ENCODE measurements at regions not wholly inside any gene's neighbourhood (a gene's known extent, or its start where the extent isn't known, plus 50 kb on each side); places are given as distances from the start of the nearest gene placed in this dataset.
"Not testable (repeated sequence)": the region's sequence is repeated elsewhere in the genome, so short reads cannot be mapped to it uniquely, and the experiment has no call there.

GRCh38 chr2:160735696-160736095 lies 242.1 kb upstream of the RBMS1 start:
- no peak for DNase-seq

- DNase-seq = no peak
Measured at GRCh38 chr2:160736148-160737028, 242.8 kb upstream of the RBMS1 start.

GRCh38 chr2:160737247-160737646 lies 243.6 kb upstream of the RBMS1 start:
- no peak for DNase-seq

- no peak for DNase-seq
Measured at GRCh38 chr2:160741271-160741670, 247.7 kb upstream of the RBMS1 start.

GRCh38 chr2:160741815-160742214 lies 248.2 kb upstream of the RBMS1 start:
- DNase-seq = no peak

- DNase-seq = no peak
Measured at GRCh38 chr2:160742667-160743066, 249.1 kb upstream of the RBMS1 start.

- no peak for DNase-seq
Measured at GRCh38 chr2:160747501-160748170, 254.0 kb upstream of the RBMS1 start.

- no peak for DNase-seq
Measured at GRCh38 chr2:160751021-160751420, 257.4 kb upstream of the RBMS1 start.

- DNase-seq = no peak
Measured at GRCh38 chr2:160752475-160753330, 259.1 kb upstream of the RBMS1 start.

- DNase-seq = no peak
Measured at GRCh38 chr2:160753331-160753654, 259.7 kb upstream of the RBMS1 start.

- DNase-seq = no peak
Measured at GRCh38 chr2:160753960-160754359, 260.4 kb upstream of the RBMS1 start.

- DNase-seq = no peak
Measured at GRCh38 chr2:160756481-160756880, 262.9 kb upstream of the RBMS1 start.

- DNase-seq = not testable (repeated sequence)
Measured at GRCh38 chr2:160762493-160763128, 269.0 kb upstream of the RBMS1 start.

GRCh38 chr2:160783474-160783873 lies 289.9 kb upstream of the RBMS1 start:
- DNase-seq = no peak

GRCh38 chr2:160784034-160784433 lies 290.4 kb upstream of the RBMS1 start:
- DNase-seq = no peak

GRCh38 chr2:160790738-160791137 lies 297.1 kb upstream of the RBMS1 start:
- no peak for DNase-seq

- DNase-seq = no peak
Measured at GRCh38 chr2:160791884-160792283, 298.3 kb upstream of the RBMS1 start.

GRCh38 chr2:160792837-160793236 lies 299.2 kb upstream of the RBMS1 start:
- DNase-seq = no peak

- no peak for DNase-seq
Measured at GRCh38 chr2:160794926-160795325, 301.3 kb upstream of the RBMS1 start.

- DNase-seq = no peak
Measured at GRCh38 chr2:160803881-160804280, 310.3 kb upstream of the RBMS1 start.

GRCh38 chr2:160810406-160810805 lies 316.8 kb upstream of the RBMS1 start:
- DNase-seq = no peak

GRCh38 chr2:160812830-160813505 lies 319.4 kb upstream of the RBMS1 start:
- no peak for DNase-seq

- DNase-seq = no peak
Measured at GRCh38 chr2:160813506-160813858, 319.9 kb upstream of the RBMS1 start.

Data from stimulated activated CD4-positive, alpha-beta T cell treated with anti-CD3 and anti-CD28 coated beads, Interleukin-4, amount 100 ng/mL, for 24 hours (primary cell).